Gastrocnemius medialis (tissue), 4 donors: ENCODE measurements at regions not wholly inside any gene's neighbourhood (a gene's known extent, or its start where the extent isn't known, plus 50 kb on each side); places are given as distances from the start of the nearest gene placed in this dataset.

ENCODE experiments used
- ATAC-seq, 2 donors: fragments of 150-250 bp; one replicate each; pipeline ENCODE4 v1.9.1; 2016
- DNase-seq, 2 donors: peaks; one replicate each; pipeline ENCODE4 v3.0.0-alpha.2; 2019
- H3K27ac ChIP-seq, 4 donors: fragments of 200-600 bp; sonication (generic); 1 replicate in 1 of 4; 2 replicates in 3 of 4; pipeline ENCODE4 v1.5.1; 2016 to 2018; ENCODE audit warnings: mild to moderate bottlenecking in 2 of 4, moderate library complexity in 1 of 4
- H3K27me3 ChIP-seq, 3 donors: fragments of 200-600 bp; sonication (generic) in 2 of 3; 1 replicate in 1 of 3; 2 replicates in 2 of 3; pipeline versions ENCODE4 v1.5.1 to v1.6.0; 2016 to 2019; ENCODE audit warnings: mild to moderate bottlenecking in 1 of 3, moderate library complexity in 1 of 3
- H3K36me3 ChIP-seq, 2 donors: fragments of 200-600 bp; sonication (generic) in 1 of 2; one replicate each; pipeline ENCODE4 v1.5.1; 2017 to 2018
- H3K4me1 ChIP-seq, 2 donors: fragments of 200-600 bp; sonication (generic) in 1 of 2; one replicate each; pipeline ENCODE4 v1.5.1; 2016 to 2017; ENCODE audit warnings: mild to moderate bottlenecking in 2 of 2
- H3K4me3 ChIP-seq, 4 donors: fragments of 200-600 bp; sonication (generic) in 3 of 4; 1 replicate in 1 of 4; 2 replicates in 3 of 4; pipeline ENCODE4 v1.5.1; 2016 to 2019; ENCODE audit warnings: mild to moderate bottlenecking in 2 of 4
- H3K9me3 ChIP-seq, 3 donors: fragments of 200-600 bp; sonication (generic) in 2 of 3; 1 replicate in 1 of 3; 2 replicates in 2 of 3; pipeline ENCODE4 v1.5.1; 2016 to 2019
- POLR2A ChIP-seq, 2 donors: fragments of 450-650 bp; IDR thresholded peaks; one replicate each; pipeline ENCODE4 v1.6.1; 2017; ENCODE audit warnings: antibody characterized with exemption in 2 of 2, mild to moderate bottlenecking in 2 of 2, moderate library complexity in 2 of 2
- in situ Hi-C, 4 donors: fragments of 200-750 bp; cut with MboI; loops; one replicate each; pipeline versions ENCODE4 v1.15.0 to v1.8.0; 2017; ENCODE audit warnings: low sequenced_read_pairs in 4 of 4
- intact Hi-C: fragments of 100-400 bp; cut with DNase I; formaldehyde crosslinking; loops from one replicate; pipeline ENCODE4 v1.15.1; 2023; ENCODE audit warnings: low total_unique reads
- TF ChIP-seq, protein P1 (sequence below), 5 experiments: fragments of 450-650 bp in 3 of 5; fragments of 200-600 bp in 2 of 5; sonication (generic) in 2 of 5; IDR thresholded peaks in 4 of 5; conservative IDR thresholded peaks in 1 of 5; 1 replicate in 4 of 5; 2 replicates in 1 of 5; pipeline ENCODE4 v1.5.1; 2016 to 2019; ENCODE audit warnings: antibody characterized with exemption in 5 of 5, mild to moderate bottlenecking in 3 of 5, moderate library complexity in 3 of 5

DNA sequence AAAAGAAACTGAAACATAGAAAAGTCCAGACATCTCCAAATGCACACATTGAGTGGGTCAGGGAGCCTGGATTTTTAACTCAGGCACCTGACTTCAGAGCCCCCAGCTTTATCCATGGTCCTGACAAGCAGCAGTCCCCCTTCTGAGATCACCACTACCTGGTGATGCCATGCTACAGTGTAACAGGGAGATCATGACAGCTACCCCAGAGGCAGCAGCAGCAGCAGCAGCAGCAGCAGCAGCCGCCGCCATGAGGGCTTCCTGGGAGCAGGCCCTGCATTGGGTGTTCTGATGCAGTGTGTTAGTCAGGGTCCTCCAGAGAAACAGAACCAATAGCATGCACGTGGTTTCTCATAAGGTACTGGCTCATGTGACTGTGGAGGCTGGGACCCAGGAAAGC, 198.6 kb upstream of the SALL1 start:
- TF ChIP-seq, protein P1, sequence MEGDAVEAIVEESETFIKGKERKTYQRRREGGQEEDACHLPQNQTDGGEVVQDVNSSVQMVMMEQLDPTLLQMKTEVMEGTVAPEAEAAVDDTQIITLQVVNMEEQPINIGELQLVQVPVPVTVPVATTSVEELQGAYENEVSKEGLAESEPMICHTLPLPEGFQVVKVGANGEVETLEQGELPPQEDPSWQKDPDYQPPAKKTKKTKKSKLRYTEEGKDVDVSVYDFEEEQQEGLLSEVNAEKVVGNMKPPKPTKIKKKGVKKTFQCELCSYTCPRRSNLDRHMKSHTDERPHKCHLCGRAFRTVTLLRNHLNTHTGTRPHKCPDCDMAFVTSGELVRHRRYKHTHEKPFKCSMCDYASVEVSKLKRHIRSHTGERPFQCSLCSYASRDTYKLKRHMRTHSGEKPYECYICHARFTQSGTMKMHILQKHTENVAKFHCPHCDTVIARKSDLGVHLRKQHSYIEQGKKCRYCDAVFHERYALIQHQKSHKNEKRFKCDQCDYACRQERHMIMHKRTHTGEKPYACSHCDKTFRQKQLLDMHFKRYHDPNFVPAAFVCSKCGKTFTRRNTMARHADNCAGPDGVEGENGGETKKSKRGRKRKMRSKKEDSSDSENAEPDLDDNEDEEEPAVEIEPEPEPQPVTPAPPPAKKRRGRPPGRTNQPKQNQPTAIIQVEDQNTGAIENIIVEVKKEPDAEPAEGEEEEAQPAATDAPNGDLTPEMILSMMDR (IDR thresholded peaks at IDR 0.05 in 4 of 5, conservative IDR thresholded peaks at IDR 0.05 in 1 of 5): no peak
- no peak for TF ChIP-seq POLR2A (IDR thresholded peaks at IDR 0.05)
- in situ Hi-C loops (no loop called here), intact Hi-C loops (no loop called here)
- no peaks in the 10 kb centered on the region for H3K36me3 ChIP-seq
- no peaks in the 10 kb centered on the region for H3K27me3 ChIP-seq
- H3K27ac ChIP-seq: no peak overlapping the region
- DNase-seq: no peak
- ATAC-seq: no peak
- H3K9me3 ChIP-seq: no peaks in the 10 kb centered on the region
- H3K4me1 ChIP-seq: no peaks in the 10 kb centered on the region
- H3K4me3 ChIP-seq: no peak overlapping the region

DNA sequence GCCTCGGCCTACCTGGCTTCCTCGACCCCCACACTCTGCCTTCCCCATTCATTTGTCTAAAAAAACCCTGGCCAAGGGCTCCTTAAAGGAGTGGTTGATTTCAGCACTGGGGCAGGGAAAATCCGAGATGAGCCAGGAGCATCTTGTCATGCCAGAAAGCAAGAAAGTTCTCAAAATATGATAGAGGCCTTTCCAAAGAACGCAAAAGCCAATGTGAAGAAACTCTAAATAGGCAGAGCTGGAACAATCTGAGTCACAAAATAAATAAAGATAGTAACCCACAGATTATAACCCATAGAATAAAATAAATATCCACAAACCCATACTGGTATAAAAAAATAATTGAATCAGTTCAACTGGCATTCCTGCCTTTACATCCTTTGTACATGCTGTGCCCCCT, 192.3 kb upstream of the SALL1 start:
- TF ChIP-seq, protein P1 (IDR thresholded peaks at IDR 0.05 in 4 of 5, conservative IDR thresholded peaks at IDR 0.05 in 1 of 5): no peak
- TF ChIP-seq POLR2A (IDR thresholded peaks at IDR 0.05): no peak
- intact Hi-C loops: no loop called here
- Histone ChIP-seq H3K36me3 (no peaks in the 10 kb centered on the region), H3K27me3 (no peaks in the 10 kb centered on the region), H3K9me3 (no peaks in the 10 kb centered on the region), H3K4me3 (no peak overlapping the region), H3K4me1 (no peaks in the 10 kb centered on the region), H3K27ac (no peak overlapping the region)
- in situ Hi-C loops: no loop called here
- no peak for DNase-seq
- no peak for ATAC-seq

DNA sequence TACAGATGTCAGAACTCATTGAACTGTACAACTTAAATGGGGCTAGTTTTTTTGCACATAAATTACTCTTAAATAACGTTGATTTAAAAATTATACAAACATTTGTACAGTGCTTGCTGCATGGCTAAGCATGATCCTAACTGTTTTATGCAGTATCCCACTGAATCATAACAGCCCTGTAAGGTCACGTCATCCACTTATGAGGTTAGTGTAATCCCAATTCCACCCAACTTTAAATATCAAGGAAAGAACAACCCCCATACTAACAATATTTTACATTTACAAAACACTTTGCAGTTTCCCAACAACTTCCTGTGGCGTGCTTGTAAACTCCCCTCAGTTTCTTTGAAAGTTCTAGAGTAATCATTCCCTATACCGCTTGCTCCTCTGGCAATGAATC, 190.1 kb upstream of the SALL1 start:
- Histone ChIP-seq H3K4me1 (no peaks in the 10 kb centered on the region), H3K4me3 (no peak overlapping the region), H3K27me3 (no peaks in the 10 kb centered on the region), H3K9me3 (no peaks in the 10 kb centered on the region), H3K36me3 (no peaks in the 10 kb centered on the region), H3K27ac (no peak overlapping the region)
- DNase-seq: no peak
- no peak for TF ChIP-seq POLR2A (IDR thresholded peaks at IDR 0.05)
- TF ChIP-seq, protein P1 (IDR thresholded peaks at IDR 0.05 in 4 of 5, conservative IDR thresholded peaks at IDR 0.05 in 1 of 5): no peak
- intact Hi-C loops: no loop called here
- ATAC-seq: no peak
- in situ Hi-C loops: no loop called here

DNA sequence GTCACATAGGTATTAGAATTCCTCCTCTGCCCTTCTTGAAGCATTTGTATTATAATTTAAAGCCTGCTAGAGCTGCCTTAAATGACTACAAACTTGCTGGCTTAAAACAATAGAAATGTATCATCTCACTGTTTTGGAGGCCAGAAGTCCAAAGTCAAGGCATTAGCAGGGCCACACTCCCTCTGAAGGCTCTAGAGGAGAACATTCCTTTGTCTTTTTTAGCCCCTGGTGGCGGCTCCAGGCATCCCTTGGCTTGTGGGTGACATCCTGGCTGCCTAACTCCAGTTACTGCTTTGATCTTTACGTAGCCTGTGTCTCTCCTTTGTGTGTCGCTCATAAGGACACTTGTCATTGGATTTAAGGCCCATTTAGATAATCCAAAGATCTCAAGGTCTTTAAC, 186.6 kb upstream of the SALL1 start:
- DNase-seq (no peak), ATAC-seq (no peak)
- no peaks in the 10 kb centered on the region for H3K4me1 ChIP-seq
- no peak overlapping the region for H3K4me3 ChIP-seq
- no peak overlapping the region for H3K27ac ChIP-seq
- in situ Hi-C loops (no loop called here), intact Hi-C loops (no loop called here)
- H3K9me3 ChIP-seq: no peaks in the 10 kb centered on the region
- TF ChIP-seq, protein P1 (IDR thresholded peaks at IDR 0.05 in 4 of 5, conservative IDR thresholded peaks at IDR 0.05 in 1 of 5): no peak
- no peak for TF ChIP-seq POLR2A (IDR thresholded peaks at IDR 0.05)
- H3K36me3 ChIP-seq: no peaks in the 10 kb centered on the region
- H3K27me3 ChIP-seq: no peaks in the 10 kb centered on the region

DNA sequence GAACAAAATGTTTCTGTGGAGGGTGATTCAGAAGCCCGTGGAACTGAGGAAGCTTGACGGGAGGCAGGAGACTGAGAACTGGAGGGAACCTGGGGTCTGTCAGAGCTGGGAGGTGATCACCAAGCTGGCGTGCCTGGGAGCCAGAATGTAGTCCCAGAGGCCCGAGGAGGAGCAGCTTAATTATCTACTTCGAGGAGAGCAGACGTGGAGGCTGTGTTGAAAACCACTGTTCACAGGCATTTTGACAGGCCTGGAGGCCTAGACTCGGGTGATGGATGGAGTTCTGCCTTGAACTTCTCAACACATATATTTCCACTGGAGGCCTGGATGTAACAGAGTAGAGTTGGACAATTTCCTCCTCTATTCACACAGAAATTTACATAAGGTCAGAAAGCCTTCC, 177.7 kb upstream of the SALL1 start:
- no peaks in the 10 kb centered on the region for H3K27me3 ChIP-seq
- no peak for ATAC-seq
- H3K4me3 ChIP-seq: no peak overlapping the region
- intact Hi-C loops (no loop called here), in situ Hi-C loops (no loop called here)
- H3K36me3 ChIP-seq: no peaks in the 10 kb centered on the region
- H3K9me3 ChIP-seq: no peaks in the 10 kb centered on the region
- H3K27ac ChIP-seq: no peak overlapping the region
- TF ChIP-seq, protein P1 (IDR thresholded peaks at IDR 0.05 in 4 of 5, conservative IDR thresholded peaks at IDR 0.05 in 1 of 5): no peak
- TF ChIP-seq POLR2A (IDR thresholded peaks at IDR 0.05): no peak
- no peaks in the 10 kb centered on the region for H3K4me1 ChIP-seq
- DNase-seq: no peak
